SK-MEL-5 (cell line): ENCODE measurements at regions not wholly inside any gene's neighbourhood (a gene's known extent, or its start where the extent isn't known, plus 50 kb on each side); places are given as distances from the start of the nearest gene placed in this dataset.

Experiments used
- DNase-seq: peaks from one replicate; pipeline ENCODE4 v3.0.0-alpha.2; 2016; ENCODE audit warnings: low read depth, low spot score
- in situ Hi-C: cut with HindIII; loops from 2 replicates; pipeline ENCODE4 v1.10.0; 2016; ENCODE audit warnings: low sequenced_read_pairs, high pct_unique_total_duplicates, low pct_unique_long_range_greater_than_20kb

DNA sequence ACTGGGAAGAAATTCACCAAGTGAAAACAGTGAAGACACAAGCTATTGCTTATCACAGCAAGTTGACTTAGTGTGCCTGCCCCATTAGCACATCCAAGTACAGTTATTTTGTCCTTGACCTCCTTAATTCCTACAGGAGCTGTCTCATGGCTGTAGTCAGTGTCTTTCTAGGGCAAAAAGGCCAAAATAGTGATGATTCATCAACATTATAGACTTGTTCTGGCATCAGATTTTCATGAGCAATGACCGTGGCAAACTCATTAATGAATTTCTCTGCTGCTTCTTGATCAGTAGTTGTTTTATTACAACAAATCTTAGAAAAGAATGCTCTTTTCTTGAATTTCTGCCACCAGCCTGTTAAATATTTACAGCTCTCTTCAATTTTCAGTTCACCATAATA is 1169.3 kb upstream of the DDX18 start:
- DNase-seq, result no peak
- in situ Hi-C loops, result no loop called here

DNA sequence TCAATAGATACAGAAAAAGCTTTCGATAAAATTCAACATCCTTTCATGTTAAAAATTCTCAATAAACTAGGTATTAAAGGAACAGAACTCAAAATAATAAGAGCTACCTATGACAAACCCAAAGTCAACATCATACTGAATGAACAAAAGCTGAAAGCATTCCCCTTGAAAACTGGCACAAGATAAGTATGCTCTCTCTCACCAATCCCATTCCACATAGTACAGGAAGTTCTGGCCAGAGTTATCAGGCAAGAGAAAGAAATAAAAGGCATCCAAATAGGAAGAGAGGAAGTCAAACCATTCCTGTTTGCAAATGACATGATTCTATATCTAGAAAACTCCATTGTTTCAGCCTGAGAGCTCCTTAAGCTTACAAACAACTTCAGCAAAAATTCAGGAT is 1145.8 kb upstream of the DDX18 start:
- in situ Hi-C loops, result no loop called here
- DNase-seq, result no peak

DNA sequence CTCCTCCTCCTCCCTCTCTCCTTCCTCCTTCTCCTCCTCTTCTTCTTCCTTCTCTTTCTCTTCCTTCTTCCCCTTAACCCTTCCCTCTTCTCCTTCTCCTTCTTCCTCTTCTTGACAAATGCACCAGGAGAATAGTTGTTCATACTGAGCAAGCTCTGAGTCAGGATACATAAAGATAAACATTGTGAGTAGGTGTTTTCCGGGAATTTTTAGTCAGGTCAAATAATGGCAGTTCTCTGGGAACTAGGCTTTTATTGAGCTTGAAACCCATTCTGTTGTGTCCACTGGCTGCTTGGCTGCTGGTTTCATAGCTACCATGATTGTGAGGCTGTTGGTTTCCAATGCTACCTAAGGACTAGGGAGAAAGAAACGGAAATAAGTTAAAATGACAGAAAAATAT is 1144.7 kb upstream of the DDX18 start:
- no peak for DNase-seq
- in situ Hi-C loops, result no loop called here

DNA sequence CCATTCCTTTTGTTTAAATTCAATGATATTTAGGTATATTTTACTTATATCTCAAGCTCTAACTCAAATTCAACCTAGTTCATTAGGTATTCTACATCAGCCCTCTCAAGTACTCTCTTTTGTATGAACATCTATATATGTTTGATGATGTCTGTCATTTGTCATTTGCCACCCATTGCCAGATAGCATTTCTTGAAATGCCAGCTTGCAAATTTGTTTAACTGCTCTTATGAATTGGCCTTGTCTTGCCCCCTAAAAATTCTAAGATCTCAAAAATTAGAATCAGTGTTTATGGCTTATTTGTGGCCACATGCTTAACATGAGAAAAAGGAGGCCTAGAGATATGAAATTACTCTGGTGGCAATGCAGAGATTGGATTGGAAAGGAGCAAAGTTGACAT is 1140.3 kb upstream of the DDX18 start:
- in situ Hi-C loops, result no loop called here
- DNase-seq, result no peak

DNA sequence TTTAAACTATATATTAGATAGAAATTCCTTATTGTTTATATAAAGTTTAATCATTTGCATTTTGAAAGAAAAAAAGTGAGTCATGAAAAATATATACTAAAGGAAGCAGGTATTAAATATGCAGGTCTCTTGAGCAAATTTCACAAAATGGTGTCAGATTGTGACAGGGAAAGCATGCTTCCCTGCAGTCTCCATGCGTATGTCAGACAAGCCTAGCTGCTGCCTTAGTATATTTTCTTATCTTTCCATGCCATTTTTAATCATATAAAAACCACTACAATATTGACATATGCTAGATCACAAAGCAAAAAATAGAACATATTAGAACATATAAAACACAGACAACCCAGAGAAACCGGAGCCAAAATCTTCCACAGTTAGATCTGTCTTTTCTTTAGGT is 1137.7 kb upstream of the DDX18 start:
- in situ Hi-C loops, result no loop called here
- DNase-seq, result no peak

DNA sequence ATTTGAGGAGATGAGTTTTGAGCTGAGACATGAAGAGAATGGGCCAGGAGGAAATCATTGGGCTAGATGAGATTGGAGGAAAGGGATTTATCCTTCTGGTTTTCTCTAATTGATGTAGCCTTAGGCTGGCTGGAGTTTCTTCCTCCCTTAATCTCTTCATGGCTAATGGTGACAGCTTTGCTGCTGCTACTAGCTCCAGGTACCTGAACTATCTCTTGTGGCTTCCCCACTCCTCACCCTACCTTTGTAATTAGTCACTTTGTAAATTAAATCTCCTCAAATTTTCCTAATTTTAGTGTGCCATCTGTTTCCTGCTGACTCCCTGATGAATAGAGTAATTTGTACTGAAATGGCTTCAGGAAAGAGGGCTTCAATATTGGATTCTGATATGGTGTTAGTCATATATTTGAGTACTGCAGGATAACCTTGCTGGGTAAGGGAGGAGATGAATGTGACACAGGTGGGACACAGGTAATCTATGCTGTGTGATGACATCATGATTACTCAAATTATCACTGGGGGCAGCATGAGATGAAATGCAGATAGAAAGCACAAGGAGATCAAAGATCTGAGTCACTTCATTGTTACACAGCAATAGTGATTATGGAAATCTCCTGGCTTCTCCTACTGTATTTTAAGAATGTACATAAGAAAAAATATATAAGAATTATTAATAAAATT is 1134.1 kb upstream of the DDX18 start:
- no peak for DNase-seq
- in situ Hi-C loops, result no loop called here

DNA sequence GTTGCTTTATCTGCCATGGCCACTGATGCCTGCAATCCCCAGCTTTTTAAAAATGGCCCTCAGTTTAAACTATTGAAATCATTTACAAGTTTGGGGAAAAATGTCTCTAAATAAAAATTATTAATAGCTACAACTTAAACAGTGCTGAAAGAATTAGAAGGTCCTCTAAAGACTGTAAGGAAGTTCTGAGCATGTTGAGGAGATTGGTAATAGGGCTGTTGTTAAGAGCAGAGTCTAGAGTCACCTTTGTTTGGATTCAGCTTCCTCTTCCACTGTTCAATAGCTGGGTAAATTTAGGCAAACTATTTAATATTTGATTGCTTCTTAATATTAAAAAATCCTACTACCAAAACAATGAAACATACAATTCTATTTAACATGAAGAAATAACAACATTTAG is 1127.1 kb upstream of the DDX18 start:
- in situ Hi-C loops, result no loop called here
- no peak for DNase-seq

DNA sequence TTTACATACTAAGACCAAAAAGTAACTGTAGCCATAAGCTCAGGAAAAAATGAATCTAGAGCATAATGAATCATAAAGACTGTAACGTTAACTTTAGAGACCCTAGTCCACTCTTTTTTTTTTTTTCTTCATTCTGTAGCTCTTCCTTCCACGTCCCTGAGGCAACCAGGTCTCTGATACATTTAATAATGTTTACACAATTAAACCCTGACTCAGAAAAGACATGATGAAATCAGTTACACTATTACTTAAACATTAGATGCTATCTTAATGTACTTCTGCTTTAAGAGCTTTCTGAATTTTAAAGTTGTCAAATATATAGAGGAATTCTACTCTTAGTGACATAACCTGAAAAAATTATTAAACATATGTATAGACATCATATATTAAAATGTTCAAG is 1121.5 kb upstream of the DDX18 start:
- in situ Hi-C loops, result no loop called here
- DNase-seq, result no peak

DNA sequence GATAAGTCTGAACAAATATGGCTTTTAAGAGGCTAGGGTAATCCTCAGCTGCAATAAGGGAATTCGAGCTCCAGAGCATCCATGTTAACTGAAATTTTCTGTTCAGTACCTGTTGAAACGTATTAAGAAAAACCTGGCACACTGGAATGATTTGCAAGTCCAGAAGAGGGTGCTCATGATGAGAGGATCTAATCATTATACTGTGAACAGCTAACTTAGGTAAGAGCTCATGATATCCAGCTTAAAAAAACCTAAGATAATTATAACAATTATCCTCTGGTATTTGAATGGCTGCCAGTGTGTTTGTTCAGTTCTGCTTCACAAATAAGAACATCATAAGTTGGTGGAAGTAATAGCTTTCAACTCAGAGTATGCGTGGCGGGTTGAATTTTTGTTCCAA is 1118.3 kb upstream of the DDX18 start:
- in situ Hi-C loops, result no loop called here
- DNase-seq, result peak; percentile 13

DNA sequence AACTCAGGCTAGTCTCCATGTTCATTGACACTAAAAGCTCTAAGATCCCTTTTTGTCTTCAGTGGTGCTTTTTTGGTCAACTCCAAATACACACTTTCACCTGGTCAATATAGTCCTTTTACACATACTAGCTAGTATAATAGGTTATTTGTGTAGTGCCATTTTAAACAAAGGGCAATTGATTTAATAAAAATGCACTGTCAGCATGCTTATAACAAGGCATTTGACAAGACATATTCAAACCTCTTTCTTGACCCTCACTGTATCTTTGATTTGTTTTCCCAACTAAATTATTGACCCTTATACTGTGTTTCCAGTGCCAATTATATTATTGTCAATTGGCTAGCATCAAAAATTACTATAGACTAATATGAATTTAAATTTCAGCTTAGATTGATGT is 1117.6 kb upstream of the DDX18 start:
- in situ Hi-C loops, result no loop called here
- DNase-seq, result no peak

DNA sequence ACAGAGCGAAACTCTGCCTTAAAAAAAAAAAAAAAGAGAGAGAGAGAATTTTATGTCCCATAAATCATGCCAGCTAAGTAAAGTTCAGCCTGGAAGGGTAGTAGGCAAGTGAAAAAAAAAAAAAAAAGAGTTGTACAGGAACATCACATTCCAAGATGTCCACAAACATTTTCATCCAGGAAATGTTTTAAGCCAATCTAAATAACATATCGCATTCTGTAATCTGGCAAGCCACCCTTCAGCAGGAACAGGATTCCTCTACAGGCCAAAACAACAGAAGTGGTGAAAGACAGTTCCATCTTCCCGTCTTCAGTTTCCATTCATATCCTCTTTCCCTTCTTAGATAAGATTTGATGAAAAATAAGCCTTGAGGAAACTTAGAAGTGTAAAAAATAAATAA is 1108.1 kb upstream of the DDX18 start:
- no peak for DNase-seq
- in situ Hi-C loops, result no loop called here

DNA sequence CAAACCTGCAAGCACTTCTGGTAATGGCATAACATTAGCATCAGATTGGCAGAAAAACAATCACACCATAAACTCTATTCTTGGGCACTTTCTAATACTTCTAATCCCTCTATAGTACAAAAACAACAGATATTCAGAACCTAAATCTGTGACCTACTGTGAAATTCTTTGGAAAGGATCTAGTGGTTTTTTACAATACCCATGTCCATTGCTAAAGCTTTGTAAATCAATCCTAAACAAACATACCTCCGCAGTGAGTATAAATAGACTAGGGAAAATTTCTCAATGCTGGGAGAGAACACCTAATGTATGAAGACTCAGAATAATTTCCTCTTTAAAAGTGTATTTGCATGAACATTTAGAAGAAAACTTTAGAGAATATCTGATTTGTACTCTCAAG is 1098.5 kb upstream of the DDX18 start:
- in situ Hi-C loops, result no loop called here
- no peak for DNase-seq

DNA sequence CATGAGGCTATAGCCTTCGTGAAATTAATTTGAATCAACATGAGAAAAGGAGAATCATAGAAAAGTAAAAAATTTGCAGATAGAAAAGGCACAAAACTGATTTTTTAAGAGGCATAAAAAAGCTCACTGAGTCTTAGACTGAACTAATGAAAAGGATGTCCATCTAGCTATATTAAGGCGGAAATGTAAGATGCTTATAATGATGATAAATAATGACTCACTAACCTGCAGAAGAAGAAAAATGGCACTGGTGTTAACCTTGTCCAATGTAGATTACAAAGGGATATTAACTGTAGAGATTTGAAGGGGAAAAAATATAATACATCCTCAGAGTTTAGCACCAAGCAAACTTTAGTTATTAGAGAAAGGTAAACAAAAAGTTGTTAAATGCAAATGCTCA is 1098.0 kb upstream of the DDX18 start:
- in situ Hi-C loops, result no loop called here

DNA sequence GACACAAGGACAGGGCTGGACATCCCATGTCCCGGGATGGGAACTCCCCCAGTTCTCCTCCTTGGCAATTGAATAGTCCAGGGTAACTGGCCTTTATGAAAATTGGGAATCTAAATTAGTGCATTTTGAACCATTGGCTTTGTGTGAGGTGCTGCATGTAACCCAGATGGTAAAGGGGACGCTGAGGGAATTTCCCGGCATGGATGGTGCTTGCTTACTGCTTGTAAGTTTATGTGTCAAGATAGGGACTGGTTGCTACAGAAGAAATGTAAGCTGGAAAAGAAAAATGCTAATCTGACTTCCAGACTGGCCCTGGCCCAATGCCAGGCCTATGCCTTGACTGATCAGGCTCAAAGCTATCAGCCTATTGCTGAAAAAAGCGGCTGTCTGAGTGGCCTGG is 1096.7 kb upstream of the DDX18 start:
- no peak for DNase-seq
- in situ Hi-C loops, result no loop called here

More for the DNA sequence above, 1098.0 kb upstream of the DDX18 start:
- no peak for DNase-seq

DNA sequence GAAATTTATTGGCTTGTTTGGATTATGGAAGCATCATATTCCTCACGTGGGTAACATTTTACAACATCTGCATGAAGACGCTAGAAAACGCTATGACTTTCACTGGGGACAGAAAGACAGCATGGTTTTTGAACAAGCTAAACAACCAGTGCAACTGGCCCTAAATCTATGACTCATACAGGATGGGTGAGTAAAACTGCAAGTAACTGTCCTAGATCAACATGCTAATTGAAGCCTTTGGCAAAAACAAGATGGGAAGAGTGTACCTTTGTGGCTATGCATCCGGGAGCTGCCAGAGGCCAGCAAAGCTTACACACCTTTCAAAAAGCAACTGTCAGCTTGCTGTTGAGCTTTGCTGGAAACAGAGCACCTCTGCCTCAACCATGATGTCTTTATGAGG is 1096.0 kb upstream of the DDX18 start:
- DNase-seq, result no peak
- in situ Hi-C loops, result no loop called here

DNA sequence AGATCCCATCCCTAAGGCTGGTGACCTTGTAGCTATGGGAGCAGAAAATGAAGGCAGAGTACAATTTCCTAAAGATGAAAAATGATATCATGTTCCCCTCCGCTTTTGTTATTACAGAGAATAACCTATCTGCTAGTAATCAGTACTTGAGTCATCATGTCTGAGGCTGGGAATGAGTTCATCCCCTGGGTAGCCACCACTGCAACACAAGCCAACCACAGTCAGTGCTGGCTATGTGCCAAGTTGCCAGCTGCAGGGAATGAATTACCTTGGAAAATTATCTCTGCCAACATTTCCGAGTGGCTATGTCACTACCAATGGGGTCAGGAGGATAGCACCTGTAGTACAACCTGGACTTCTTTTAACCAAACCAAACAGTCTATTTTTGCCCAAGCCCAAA is 1094.7 kb upstream of the DDX18 start:
- in situ Hi-C loops, result no loop called here
- no peak for DNase-seq

DNA sequence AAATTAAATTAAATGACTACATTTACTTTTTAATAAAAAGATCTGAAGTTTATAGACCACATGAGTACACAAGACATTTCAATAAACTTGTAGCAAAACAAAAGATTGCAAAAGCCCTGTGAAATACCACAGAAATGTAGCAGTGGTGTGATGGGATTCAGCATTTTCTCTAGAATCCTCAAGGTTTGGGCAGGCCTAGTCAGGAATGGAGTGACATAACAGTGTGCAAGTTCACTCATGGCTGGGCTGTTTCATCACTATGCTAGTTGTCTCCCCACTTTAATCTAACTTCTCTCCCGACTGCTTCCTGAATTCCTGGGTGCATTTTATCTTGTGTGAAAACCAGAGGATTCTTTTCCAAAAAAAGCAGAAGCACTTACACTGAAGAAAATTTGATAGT is 1089.9 kb upstream of the DDX18 start:
- DNase-seq, result no peak
- in situ Hi-C loops, result no loop called here

DNA sequence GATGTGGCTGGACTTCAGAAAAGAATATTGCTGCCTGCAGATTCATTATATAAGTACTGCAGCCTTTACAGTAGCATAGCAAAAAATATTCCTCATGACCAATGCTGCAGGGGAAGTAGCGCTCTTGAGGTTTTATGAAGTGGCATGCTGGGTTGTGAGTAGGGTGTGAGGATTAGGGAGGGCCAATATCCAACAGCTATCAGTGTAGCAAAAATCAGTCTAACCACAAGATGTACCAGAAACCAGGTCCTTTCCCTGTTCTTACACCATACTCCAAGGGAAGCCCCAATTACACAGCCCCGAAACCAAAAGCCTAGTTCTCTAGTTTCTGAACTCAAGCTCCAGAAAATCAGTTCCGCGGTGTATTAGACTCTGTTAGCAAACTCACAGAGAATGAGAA is 1082.2 kb upstream of the DDX18 start:
- in situ Hi-C loops, result no loop called here
- DNase-seq, result no peak

DNA sequence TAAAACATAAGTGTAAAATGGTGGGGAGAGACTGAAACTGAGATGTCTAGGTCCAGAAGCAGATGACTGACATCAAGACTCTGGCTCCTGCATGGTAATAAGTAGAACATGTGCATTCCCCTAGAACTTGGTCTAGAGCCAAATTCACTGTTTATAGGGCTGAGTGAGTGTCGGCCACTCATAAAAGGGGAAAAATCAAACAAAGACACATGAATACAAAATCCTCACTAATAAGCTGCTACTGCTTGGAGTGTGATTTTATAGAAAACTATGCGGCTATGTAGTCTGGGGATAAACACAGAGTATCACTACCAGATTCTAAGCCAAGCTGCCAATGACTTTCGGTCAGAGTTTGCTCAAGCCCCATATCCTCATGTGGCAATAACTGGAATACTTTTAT is 1080.8 kb upstream of the DDX18 start:
- in situ Hi-C loops, result no loop called here
- no peak for DNase-seq

DNA sequence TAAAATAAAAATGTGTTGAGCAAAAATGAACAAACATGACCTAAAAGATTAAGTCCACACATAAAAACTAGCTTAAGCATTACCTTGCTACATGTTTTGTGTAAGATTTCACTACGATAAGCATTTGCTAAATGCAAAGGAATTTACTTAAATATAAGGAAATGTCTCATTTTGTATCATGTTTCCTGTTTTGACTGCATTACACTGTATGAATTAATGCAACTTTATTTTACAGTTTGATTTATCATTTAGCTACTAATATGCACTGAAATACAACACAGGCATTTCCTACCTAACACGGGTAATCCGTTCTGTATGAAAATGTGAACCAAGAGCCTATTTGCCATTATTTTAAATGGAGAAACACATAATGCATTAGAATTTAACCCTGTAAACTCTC is 1076.5 kb upstream of the DDX18 start:
- DNase-seq, result no peak
- in situ Hi-C loops, result no loop called here
